T-helper 2 cell (primary cell): ENCODE measurements at regions not wholly inside any gene's neighbourhood (a gene's known extent, or its start where the extent isn't known, plus 50 kb on each side); places are given as distances from the start of the nearest gene placed in this dataset.
"Not testable (repeated sequence)": the region's sequence is repeated elsewhere in the genome, so short reads cannot be mapped to it uniquely, and the experiment has no call there.

ENCODE experiments used
- DNase-seq, 5 experiments: peaks; one replicate each; pipeline versions ENCODE4 v3.0.0 to v3.0.0-alpha.2; 2012 to 2022

DNA sequence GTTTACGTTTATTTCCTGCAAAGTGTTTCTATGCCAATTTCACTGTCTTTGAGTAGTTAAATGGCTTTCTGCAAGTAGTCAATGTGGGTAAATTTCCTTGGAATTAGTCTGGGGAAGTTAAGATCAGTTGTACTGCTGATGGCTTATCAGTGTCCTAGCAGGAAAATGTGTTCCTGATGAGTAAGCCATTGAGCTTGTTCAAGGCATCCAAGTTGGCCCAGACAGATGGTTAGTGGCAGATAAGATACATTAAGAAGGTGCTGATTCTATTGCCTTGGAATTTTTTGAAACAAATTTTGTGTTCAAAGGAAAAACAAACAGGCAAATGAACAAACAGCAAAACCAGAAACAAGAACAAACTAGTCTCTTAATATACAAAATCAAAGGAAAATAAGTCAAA lies 258.4 kb downstream of the MAP2K6 start:
- no peak for DNase-seq

- DNase-seq: no peak
Measured at GRCh38 chr17:69677130-69677529, 262.6 kb downstream of the MAP2K6 start.

DNA sequence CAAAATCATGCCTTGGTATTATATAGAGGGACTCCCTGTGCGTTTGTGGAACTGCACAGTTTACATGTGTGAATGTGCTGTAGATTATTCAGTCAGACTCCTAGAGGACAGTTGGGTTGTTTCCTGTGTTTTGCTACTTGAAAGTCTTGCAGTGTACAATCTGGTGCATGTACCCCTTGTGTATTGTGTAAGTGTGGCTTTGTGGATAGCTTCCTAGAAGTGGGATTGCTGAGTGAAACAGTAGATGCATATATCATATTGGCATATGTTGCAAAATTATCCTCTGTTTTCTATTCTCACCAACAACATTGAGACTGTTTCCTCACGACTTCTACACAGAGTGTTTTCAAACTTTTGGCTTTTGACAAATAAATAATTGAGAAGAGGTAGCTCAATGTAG lies 263.7 kb downstream of the MAP2K6 start:
- DNase-seq: no peak

DNA sequence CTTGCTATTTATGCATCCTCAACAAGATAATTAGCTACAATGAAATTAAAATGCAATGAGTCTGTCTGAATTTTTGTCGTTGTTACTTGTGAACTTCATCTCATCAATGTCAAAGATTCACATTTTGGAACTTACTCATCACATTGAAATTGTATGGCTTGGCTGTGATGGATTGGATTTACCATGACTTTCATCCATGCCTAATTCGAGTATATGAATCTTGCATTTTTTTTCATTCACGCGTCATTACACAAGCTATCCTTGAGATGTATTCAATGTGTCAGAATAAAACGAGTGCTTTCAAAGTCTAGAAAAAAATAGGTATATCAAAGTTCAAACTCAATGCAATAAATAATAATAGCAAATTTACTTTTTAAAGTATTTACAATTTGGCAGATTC lies 265.3 kb downstream of the MAP2K6 start:
- no peak for DNase-seq

- no peak for DNase-seq
Measured at GRCh38 chr17:69684251-69684650, 269.8 kb downstream of the MAP2K6 start.

DNA sequence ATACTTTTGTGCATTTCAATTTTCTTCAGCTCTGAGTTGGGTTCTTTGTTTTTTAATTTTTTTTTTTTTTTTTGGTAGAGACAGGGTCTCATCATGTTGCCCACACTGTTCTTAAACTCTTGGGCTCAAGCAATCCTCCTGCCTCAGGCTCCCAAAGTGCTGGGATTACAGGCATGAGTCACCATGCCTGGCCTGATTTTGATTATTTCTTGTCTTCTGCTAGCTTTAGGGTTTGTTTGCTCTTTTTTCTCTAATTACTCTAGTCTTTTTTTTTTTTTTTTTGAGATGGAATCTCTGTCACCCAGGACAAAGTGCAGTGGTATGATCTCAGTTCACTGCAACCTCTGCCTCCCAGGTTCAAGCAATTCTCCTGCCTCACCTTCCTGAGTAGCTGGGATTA lies 270.7 kb downstream of the MAP2K6 start:
- not testable (repeated sequence) for DNase-seq

DNA sequence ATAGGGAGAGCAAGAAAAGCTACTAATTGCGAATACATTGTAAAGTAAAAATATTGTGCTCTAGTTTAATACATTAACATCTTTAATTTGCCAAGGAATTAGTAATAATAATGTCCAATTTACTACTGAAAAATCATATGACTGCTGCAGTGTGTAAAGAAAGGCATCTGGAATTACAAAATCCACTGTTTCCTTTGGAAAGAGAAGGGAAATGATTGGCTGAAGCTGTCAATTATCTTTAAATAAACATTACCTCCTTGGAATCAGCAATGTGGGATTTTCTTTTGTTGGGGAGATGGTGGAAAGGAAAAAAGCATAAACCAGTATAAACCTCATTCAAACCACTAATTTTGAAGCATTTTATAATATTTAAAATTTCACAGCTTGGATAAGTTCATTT lies 276.0 kb downstream of the MAP2K6 start:
- DNase-seq: no peak

GRCh38 chr17:69692171-69692570 lies 277.7 kb downstream of the MAP2K6 start:
- DNase-seq: no peak

DNA sequence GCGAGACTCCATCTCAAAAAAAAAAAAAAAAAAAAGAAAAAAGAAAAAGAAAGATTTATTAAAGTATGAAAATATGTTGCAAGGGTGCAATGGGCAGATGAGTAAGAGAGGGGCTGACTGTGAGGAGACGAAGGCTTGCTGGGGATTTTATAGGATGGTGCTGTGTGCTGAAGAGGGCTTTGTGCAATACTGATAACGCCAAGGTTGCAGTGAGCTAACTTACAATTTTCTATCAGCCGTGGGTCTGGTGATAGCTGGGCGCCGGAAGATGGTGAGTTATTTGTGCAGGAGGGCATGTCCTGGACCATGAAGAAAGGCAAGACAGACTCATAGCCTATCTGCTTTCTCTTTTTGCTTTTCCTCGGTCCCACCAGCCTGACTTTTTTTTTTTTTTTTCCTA lies 281.1 kb downstream of the MAP2K6 start:
- DNase-seq: no peak

- DNase-seq: no peak
Measured at GRCh38 chr17:69696650-69697049, 282.2 kb downstream of the MAP2K6 start.

GRCh38 chr17:69698352-69698751 lies 283.9 kb downstream of the MAP2K6 start:
- DNase-seq: not testable (repeated sequence)

DNA sequence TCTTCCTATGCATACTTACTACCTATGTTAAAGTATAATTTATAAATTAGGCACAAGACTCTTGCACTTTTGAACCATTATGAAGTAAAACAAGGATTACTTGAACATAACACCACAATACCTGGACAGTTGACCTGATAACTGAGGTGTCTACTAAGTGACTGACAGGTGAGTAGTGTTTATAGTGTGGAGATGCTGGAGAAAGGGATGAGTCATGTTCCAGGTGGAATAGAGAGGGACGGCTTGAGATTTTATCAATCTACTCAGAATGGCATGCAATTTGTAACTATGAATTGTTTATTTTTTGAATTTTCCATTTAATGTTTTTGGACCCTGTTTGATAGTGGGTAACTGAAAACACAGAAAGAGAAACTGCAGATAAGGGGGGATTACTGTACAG lies 287.6 kb downstream of the MAP2K6 start:
- DNase-seq: no peak

DNA sequence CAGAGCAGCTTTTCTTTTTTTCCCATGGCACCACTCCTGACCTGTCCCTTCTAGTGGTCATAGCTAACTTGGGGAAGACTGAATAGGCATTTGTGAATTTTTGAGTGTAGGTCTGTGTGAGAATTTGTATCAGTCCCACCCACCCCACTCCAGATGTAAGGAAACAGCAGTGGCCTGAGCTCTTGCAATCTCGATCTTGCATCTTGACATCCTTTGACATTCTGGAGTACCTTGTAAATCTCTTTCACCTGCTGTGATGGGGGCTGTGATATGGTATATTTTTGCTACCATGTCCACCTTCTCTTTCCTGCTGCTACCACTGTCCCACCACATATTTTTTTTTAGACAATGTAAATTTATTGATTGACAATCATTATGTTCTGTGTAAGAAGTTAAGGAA lies 289.3 kb downstream of the MAP2K6 start:
- DNase-seq: no peak

DNA sequence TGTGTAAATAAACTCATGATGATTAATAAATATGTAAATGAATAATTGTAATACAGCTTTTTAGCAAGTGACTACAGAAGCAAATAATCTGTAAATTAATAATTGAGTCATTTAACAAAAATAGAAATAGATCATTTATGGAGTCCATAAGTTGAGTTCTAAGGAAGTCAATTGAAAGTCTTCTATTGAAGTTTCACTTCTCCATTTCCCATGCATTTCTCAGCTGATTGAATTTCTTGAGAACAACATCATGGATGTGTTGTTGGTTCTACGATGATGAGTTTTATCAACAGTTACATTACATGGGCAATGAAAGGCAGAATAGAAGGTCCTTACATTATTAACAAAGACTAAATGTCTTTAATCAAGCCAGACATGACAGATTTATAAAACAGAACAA lies 290.4 kb downstream of the MAP2K6 start:
- no peak for DNase-seq

DNA sequence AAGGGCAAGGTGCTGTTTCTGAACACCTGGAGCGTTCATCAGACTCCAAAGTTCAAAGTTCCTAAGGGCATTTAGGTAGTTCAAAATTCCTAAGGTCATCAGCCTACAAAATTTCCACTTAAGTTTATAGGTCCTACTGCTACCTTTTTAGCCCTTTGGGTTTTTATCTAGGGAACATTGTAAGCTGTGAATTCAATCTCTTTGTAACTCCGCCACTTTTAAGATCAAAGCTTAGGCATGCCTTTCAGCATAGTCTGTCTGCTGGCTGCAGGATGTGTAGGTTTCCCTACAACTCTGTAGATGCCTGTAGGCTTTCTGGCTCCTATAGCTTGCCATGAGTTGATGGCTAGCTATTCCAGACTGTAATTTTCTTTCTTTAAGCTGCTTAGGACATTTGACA lies 291.6 kb downstream of the MAP2K6 start:
- no peak for DNase-seq

DNA sequence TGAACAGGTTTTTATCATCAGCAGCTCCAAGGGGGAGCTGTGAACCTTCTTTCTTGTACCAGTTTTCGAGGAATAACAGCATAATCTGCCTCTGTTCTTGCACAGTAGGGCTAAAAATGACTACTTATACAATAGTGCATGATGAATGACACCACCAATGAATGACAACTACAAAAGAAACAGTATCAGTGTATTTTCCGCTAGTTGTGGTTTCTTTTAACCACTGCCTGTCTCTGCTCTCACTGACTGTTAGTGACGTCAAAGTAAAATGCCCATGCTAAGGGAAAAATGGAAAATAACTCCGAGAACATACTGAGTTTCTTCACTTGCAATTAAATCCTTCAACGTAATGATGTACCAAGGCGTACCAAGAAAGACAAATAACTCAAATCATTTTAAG lies 294.9 kb downstream of the MAP2K6 start:
- DNase-seq: peak in 1 of 5 experiments; percentile 24

GRCh38 chr17:69710926-69711325 lies 296.4 kb downstream of the MAP2K6 start:
- no peak for DNase-seq

- DNase-seq: no peak
Measured at GRCh38 chr17:69711541-69711940, 297.0 kb downstream of the MAP2K6 start.

- DNase-seq: no peak
Measured at GRCh38 chr17:69712801-69713311, 298.4 kb downstream of the MAP2K6 start.

DNA sequence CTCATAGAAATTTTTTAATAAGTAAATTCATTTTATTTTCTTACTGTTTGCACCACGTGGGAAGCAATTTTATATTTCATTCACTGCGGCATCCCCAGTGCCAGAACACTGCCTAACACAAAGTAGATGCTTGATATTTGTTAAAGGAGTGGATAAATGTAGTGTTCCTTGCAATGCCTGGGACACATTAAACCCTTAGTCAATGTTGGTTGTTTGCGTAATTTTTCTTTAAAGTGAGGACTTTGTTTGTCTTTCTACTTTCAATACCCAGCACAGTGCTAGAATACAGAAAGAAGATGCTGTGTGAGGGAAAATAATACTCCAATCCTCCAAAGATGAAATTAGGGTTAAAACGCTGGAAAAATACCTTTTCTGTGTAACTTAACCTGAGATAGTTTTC lies 299.3 kb downstream of the MAP2K6 start:
- DNase-seq: no peak

DNA sequence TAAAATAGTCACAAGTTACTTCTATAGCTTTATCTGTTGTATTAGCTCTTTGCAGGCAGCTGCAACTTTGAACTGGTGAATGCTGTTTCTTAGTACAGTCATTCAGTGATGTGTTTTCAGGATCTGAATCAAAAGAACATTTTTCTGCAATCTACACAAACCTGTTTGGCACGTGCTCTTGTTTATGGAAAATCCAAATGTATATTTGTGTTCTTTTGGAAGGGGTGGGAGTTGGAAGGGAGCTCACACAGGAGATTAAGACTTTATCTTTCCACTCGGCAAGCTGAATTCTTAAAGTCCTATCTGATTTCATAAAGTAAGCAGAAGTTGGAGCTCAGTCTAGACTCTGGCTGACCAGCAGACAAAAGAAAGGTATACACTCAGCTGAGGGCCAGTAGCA lies 300.2 kb downstream of the MAP2K6 start:
- no peak for DNase-seq

- no peak for DNase-seq
Measured at GRCh38 chr17:69715656-69716055, 301.2 kb downstream of the MAP2K6 start.

DNA sequence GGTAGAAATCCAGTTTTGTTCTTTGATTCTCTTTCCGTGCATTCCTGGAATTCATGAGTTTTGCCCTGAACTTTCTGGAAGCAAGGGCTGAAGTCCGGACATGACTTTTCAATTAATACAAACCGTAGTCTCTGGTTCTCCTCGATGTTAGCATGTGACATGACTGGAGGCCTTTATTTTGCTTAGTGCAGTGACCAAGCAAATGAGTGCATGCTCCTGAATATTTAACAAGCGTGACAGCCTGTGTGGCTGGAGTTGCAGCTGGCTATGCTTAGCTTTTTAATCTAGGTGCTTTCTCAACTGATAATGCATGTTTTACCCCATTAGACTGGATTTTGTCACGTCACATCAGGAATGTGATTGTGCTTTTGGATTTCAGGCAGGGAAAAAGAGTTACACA lies 302.1 kb downstream of the MAP2K6 start:
- DNase-seq: no peak

DNA sequence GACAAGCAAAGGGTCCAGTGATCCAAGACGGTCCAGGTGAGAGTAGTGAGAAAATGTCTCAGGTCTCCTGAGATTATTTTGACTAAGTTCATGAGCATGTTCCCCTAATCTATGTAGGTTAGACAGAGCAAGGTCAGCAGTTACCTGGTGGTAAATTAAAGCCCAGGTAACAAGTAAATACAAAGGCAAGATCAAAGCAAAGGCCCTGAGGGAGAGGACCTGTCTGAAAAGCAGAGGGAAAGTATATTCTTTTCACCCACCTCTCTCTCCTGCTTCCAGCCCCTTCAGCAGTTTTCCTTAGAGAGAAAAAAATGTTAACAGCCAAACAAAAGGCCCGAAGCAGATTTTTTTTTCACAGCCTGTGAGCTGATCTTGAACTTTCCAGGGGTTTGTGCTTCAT lies 302.7 kb downstream of the MAP2K6 start:
- no peak for DNase-seq

DNA sequence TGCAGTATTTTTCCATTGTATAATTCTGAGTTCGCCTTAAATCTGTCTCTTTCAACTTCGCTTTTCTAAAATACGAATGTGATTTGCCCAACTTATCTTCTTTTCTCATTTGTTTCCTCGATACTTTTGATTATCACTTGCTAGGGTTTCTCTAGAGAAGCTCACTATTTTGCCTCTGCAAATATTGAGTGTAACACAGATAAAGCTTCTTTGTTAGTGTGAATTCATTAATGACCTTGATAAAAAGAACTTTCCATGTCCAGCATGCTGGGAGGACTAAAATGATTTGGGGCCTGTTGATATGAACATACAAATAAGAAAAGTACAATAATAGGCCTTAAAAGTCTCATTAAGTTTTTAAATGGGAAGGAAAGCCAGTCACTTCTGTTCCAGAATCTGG lies 303.3 kb downstream of the MAP2K6 start:
- DNase-seq: no peak
